HFF-Myc (cell line): ENCODE measurements at regions not wholly inside any gene's neighbourhood (a gene's known extent, or its start where the extent isn't known, plus 50 kb on each side); places are given as distances from the start of the nearest gene placed in this dataset.
"Not testable (repeated sequence)": the region's sequence is repeated elsewhere in the genome, so short reads cannot be mapped to it uniquely, and the experiment has no call there.

ENCODE experiments used
- DNase-seq: peaks from one replicate; pipeline ENCODE4 v3.0.0-alpha.2; 2011; ENCODE audit warnings: low read depth; ENCODE audit errors: extremely low read depth
- H3K4me3 ChIP-seq: replicated peaks from 2 replicates; pipeline ENCODE4 v1.5.1; 2011; ENCODE audit warnings: low read depth, mild to moderate bottlenecking, control low read depth, low read length
- CTCF ChIP-seq: IDR thresholded peaks from 2 replicates; pipeline ENCODE4 v1.5.1; 2012; ENCODE audit warnings: mild to moderate bottlenecking, low read depth, low read length, control low read depth; ENCODE audit errors: missing control alignments

DNA sequence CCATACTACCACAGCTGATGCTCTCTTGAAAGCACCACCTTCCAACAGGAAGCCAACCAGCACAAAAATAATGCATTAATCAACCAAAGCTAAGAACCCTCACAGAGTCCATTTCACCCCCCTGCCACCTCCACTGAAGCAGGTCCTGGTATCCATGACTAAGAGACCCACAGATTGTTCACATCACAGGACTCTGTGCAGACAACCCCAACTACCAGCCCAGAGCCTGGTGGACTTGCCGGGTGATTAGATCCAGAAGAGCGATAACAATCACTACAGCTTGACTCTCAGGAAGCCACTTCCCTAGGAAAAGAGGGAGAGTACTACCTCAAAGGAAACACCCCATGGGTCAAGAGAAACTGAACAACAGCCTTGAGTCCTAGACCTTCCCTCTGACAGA, 528.1 kb downstream of the KIF20B start:
- TF ChIP-seq CTCF = no peak
- no peak overlapping the region for H3K4me3 ChIP-seq
- DNase-seq = no peak

DNA sequence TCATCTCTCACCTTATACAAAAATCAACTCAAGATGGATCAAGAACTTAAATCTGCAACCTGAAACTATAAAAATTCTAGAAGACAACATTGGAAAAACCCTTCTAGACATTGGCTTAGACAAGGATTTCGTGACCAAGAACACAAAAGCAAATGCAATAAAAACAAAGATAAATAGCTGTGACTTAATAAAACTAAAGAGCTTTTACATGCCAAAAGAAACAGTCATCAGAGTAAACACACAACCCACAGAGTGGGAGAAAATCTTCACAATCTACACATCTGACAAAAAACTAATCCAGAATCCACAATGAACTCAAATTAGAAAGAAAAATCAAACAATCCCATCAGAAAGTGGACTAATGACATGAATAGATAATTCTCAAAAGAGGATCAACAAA, 532.4 kb downstream of the KIF20B start:
- not testable (repeated sequence) for H3K4me3 ChIP-seq, DNase-seq

DNA sequence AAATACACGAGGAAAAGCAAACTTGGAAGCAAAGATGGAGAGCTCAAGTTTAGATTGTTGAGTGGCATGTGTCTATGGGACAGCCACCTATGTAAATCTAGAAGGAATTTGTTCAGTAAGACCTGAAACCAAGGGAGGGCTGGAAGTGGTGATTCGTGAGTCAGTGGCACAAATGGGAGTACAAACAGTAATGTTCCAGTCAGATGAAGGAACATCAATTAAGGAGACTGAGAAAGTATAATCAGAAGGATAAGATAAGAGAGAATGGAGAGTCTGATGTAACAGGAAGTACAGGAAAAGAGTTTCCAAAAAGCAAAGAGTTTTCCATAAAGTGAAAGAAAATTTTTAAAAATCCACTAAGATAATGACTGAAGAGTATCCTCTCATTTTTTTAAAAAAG, 544.2 kb downstream of the KIF20B start:
- H3K4me3 ChIP-seq = no peak overlapping the region
- TF ChIP-seq CTCF = no peak
- DNase-seq = no peak

- H3K4me3 ChIP-seq, DNase-seq: not testable (repeated sequence)
These were observed 549.4 kb downstream of the KIF20B start for GRCh38 chr10:90250784-90251183.

- no peak for DNase-seq
- H3K4me3 ChIP-seq = no peak overlapping the region
- TF ChIP-seq CTCF = no peak
These were observed 568.3 kb downstream of the KIF20B start for GRCh38 chr10:90269699-90270098.

DNA sequence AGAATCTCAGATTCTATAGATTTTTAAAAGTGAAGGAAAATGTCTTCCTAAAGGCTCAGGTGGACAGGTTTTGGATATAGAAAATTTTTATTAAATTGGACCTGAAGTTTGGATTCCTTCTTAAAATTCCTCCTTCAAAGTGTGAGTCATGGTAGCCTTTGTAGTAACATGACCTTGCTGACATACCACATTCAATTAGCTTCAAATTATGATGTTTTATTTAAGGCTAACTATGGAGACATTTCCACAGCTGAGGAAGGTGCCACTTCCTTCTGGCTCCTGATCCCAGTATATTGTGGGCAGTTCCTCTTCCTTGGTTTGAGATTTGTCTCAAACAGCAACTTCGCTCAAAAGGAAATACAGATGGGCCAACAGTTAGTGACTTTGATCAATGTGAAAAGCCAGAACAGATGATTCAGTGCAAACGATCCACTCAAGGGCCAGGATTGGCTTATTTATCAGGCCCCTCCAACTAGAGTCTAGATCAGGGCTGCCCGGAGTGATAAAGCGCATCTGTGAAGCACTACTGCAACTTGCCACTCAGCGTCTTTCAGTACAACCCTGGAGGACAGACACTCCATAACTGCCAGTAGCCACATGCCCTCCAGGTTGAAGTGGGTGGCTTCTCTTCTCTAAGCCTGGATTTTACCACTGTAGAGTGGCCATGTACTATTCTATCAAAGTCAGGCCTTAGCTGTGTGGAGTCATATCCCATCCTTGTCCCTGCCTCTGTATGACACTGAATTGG, 573.5 kb downstream of the KIF20B start:
- no peak for TF ChIP-seq CTCF
- DNase-seq = peak; percentile 4
- no peak overlapping the region for H3K4me3 ChIP-seq

DNA sequence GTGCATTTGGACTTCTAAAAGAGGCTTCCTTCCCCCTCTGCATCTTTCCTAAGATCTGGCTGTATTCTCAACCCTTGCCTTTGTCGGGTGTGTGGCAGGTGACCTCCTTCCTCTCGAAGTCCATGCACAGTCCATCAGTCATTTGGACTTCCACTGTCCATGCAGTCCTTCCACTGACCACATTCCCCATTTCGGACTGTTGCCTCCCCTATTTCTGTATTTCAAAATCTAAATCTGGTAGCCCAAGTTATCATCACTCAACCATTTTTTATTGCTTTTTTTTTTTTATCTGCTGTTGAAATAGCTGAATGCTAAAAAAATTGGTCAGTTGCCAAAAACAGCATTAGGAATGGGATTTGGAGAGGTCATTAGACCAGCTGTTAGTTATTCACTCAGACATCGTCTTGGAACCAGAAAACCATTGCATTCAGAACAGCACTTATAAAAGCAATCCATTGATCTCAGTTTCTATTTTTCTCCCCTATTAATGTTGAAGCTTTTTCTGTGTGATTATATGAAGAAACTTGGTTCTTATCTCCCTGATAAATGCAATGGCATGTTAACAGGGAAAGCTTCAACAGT, 575.6 kb downstream of the KIF20B start:
- no peak overlapping the region for H3K4me3 ChIP-seq
- no peak for TF ChIP-seq CTCF
- DNase-seq = peak; percentile 16

DNA sequence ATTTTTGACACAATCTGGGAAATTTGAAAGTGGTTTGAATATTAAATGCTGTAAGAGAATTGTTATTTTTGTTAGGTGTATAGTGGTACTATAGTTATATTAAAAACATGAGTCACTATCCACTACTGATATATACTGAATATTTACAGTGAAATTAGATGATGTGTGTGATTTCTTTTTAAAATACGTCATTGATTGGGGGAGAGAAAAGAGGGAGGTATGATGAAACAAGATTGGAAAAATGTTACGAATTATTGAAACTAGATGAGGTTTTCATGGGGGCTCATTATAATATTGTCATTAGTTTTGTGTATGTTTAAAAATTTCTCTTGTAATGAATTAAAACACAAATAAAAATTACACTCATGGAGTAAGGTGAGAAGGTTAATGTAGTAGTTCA, 571.4 kb downstream of the HTR7 start:
- DNase-seq = no peak
- H3K4me3 ChIP-seq = no peak overlapping the region
- TF ChIP-seq CTCF = no peak
